ENCODE measurements at regions not wholly inside any gene's neighbourhood (a gene's known extent, or its start where the extent isn't known, plus 50 kb on each side); places are given as distances from the start of the nearest gene placed in this dataset.

GRCh38 chr1:235919833-235920441, 53.2 kb upstream of the LYST start:
- Histone ChIP-seq H3K9ac (ENCODE audit: low read length) (peak overlapping the region; percentile 66), H4K20me1 (ENCODE audit: low read length) (no peaks in the 10 kb centered on the region), H3K79me2 (ENCODE audit: low read length) (no peaks in the 10 kb centered on the region), H3K9me3 (ENCODE audit: low read length) (no peaks in the 10 kb centered on the region), H3K4me3 (ENCODE audit: low read length) (peak overlapping the region; percentile 18; the same call in 1 of the 2 replicates), H3K27me3 (ENCODE audit: low read length) (no peaks in the 10 kb centered on the region), H3K9me2 (replicated peaks; ENCODE audit: low read length) (no peaks in the 10 kb centered on the region), H3K36me3 (ENCODE audit: low read depth, low read length) (no peaks in the 10 kb centered on the region), H3K4me1 (ENCODE audit: insufficient read depth, low read length) (peaks cover 76% of the 10 kb centered on the region), H3K4me2 (ENCODE audit: low read length) (peak overlapping the region; percentile 64), H3F3A (ENCODE audit: low read length, unreplicated experiment) (peaks cover 2% of the 10 kb centered on the region), H3K27ac (ENCODE audit: low read length) (peak overlapping the region; percentile 94), H2AFZ (ENCODE audit: low read length) (no peak overlapping the region)
- ChIA-PET CTCF (interaction anchor here (0.7 kb wide), 1 partner anchor 52 kb away, joined by 3 read pairs; no protein-coding TSS in a partner anchor), POLR2A (ENCODE audit: unreplicated experiment) (interaction anchor here (0.6 kb wide), 1 partner anchor 14 kb away, joined by 4 read pairs; no protein-coding TSS in a partner anchor)
- intact Hi-C loops (cut with micrococcal nuclease) = no loop called here
- ATAC-seq (peak; percentile 48), DNase-seq (peak; percentile 89)
- no peak for TF ChIP-seq EZH2 (IDR thresholded peaks at IDR 0.05; ENCODE audit: low read length, unreplicated experiment)
- no peak for TF ChIP-seq EZH2phosphoT487 (IDR thresholded peaks at IDR 0.05; ENCODE audit: borderline replicate concordance, low read length)
- no peak for TF ChIP-seq CTCF (conservative IDR thresholded peaks at IDR 0.05; ENCODE audit: low read depth, low read length)
- BruUV-seq (replicated peaks) = no TSS peak

- Histone ChIP-seq H3K9me3 (ENCODE audit: low read length) (no peaks in the 10 kb centered on the region), H3K36me3 (ENCODE audit: low read depth, low read length) (no peaks in the 10 kb centered on the region), H3K9ac (ENCODE audit: low read length) (peak overlapping the region; percentile 45), H3F3A (ENCODE audit: low read length, unreplicated experiment) (peaks cover 2% of the 10 kb centered on the region), H4K20me1 (ENCODE audit: low read length) (no peaks in the 10 kb centered on the region), H3K27ac (ENCODE audit: low read length) (peak overlapping the region; percentile 94), H3K4me2 (ENCODE audit: low read length) (peak overlapping the region; percentile 64), H2AFZ (ENCODE audit: low read length) (no peak overlapping the region), H3K79me2 (ENCODE audit: low read length) (no peaks in the 10 kb centered on the region), H3K27me3 (ENCODE audit: low read length) (no peaks in the 10 kb centered on the region), H3K9me2 (replicated peaks; ENCODE audit: low read length) (no peaks in the 10 kb centered on the region), H3K4me3 (ENCODE audit: low read length) (no peak overlapping the region), H3K4me1 (ENCODE audit: insufficient read depth, low read length) (peaks cover 72% of the 10 kb centered on the region)
- DNase-seq (no peak), ATAC-seq (no peak)
- ChIA-PET POLR2A (ENCODE audit: unreplicated experiment) (interaction anchor here (0.6 kb wide), 1 partner anchor 13 kb away, joined by 4 read pairs; no protein-coding TSS in a partner anchor), CTCF (no interaction called here)
- intact Hi-C loops (cut with micrococcal nuclease) = no loop called here
- no TSS peak for BruUV-seq (replicated peaks)
- TF ChIP-seq CTCF (conservative IDR thresholded peaks at IDR 0.05; ENCODE audit: low read depth, low read length) (no peak), EZH2 (IDR thresholded peaks at IDR 0.05; ENCODE audit: low read length, unreplicated experiment) (no peak), EZH2phosphoT487 (IDR thresholded peaks at IDR 0.05; ENCODE audit: borderline replicate concordance, low read length) (no peak)
Observed at GRCh38 chr1:235919127-235919832, 52.6 kb upstream of the LYST start.

GRCh38 chr1:235918465-235918864, 51.8 kb upstream of the LYST start:
- no peak for ATAC-seq
- Histone ChIP-seq H3K9ac (ENCODE audit: low read length) (peak overlapping the region; percentile 45; the same call in 1 of the 2 replicates), H2AFZ (ENCODE audit: low read length) (no peak overlapping the region), H3K27ac (ENCODE audit: low read length) (peak overlapping the region; percentile 94), H4K20me1 (ENCODE audit: low read length) (no peaks in the 10 kb centered on the region), H3K9me2 (replicated peaks; ENCODE audit: low read length) (no peaks in the 10 kb centered on the region), H3K4me1 (ENCODE audit: insufficient read depth, low read length) (peaks cover 70% of the 10 kb centered on the region), H3K4me3 (ENCODE audit: low read length) (no peak overlapping the region), H3F3A (ENCODE audit: low read length, unreplicated experiment) (peaks cover 2% of the 10 kb centered on the region), H3K36me3 (ENCODE audit: low read depth, low read length) (no peaks in the 10 kb centered on the region), H3K79me2 (ENCODE audit: low read length) (no peaks in the 10 kb centered on the region), H3K9me3 (ENCODE audit: low read length) (no peaks in the 10 kb centered on the region), H3K27me3 (ENCODE audit: low read length) (no peaks in the 10 kb centered on the region), H3K4me2 (ENCODE audit: low read length) (peak overlapping the region; percentile 49; the same call in 1 of the 2 replicates)
- BruUV-seq (replicated peaks) = no TSS peak
- DNase-seq = no peak
- CTCF ChIA-PET = no interaction called here
- TF ChIP-seq EZH2 (IDR thresholded peaks at IDR 0.05; ENCODE audit: low read length, unreplicated experiment) (no peak), EZH2phosphoT487 (IDR thresholded peaks at IDR 0.05; ENCODE audit: borderline replicate concordance, low read length) (no peak), CTCF (conservative IDR thresholded peaks at IDR 0.05; ENCODE audit: low read depth, low read length) (no peak)
- POLR2A ChIA-PET (ENCODE audit: unreplicated experiment) = no interaction called here
- intact Hi-C loops (cut with micrococcal nuclease) = no loop called here

Data from PC-3 (cell line).